NCI-H2029 (cell line): ENCODE measurements at regions not wholly inside any gene's neighbourhood (a gene's known extent, or its start where the extent isn't known, plus 50 kb on each side); places are given as distances from the start of the nearest gene placed in this dataset.
"Not testable (repeated sequence)": the region's sequence is repeated elsewhere in the genome, so short reads cannot be mapped to it uniquely, and the experiment has no call there.

Source experiments
- DNase-seq: peaks from one replicate; lab custom pipeline; 2025; lab: John Stamatoyannopoulos, UW

- DNase-seq: no peak
These were observed 262.8 kb upstream of the FANCL start for GRCh38 chr2:58503918-58504317.

GRCh38 chr2:58502931-58503330 lies 261.8 kb upstream of the FANCL start:
- DNase-seq: no peak

GRCh38 chr2:58501371-58502160 lies 260.4 kb upstream of the FANCL start:
- DNase-seq: no peak

DNA sequence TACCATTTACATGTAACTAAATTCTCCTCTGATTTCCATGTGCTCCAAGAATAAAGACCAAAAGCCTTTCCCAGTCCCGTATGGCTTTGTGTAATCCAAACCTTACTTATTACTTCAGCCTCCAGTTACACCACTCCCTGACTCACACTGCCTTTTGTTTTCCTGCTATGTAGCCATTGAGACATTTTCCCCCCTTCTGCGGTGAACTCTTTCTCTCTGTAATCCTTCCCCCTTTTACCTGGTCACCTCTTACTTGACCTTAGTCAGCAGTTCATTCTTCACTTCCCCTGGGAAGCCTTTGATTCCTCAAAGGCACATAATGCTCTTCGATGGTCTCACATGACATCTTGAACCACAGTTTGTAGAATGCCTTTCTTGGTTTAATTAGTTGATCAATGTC lies 256.0 kb upstream of the FANCL start:
- no peak for DNase-seq

DNA sequence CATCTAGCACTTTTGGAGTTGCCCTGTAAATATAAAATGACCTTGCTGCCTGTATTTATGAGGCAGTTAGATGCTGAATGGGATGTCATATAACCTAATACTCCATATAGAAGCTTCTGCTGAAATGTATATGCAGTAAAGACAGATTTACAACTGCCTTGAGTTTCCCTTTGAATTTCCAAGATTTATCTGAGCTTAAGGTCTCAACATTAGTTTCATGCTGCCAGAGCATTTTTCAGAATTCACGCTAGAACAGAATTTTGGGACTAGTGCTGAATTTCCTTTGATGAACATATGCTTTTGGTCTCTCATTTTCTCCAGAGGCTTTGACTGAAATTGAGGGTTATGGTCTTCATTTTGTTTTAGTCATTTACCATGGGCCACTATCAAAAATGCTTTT lies 254.7 kb upstream of the FANCL start:
- DNase-seq: no peak

DNA sequence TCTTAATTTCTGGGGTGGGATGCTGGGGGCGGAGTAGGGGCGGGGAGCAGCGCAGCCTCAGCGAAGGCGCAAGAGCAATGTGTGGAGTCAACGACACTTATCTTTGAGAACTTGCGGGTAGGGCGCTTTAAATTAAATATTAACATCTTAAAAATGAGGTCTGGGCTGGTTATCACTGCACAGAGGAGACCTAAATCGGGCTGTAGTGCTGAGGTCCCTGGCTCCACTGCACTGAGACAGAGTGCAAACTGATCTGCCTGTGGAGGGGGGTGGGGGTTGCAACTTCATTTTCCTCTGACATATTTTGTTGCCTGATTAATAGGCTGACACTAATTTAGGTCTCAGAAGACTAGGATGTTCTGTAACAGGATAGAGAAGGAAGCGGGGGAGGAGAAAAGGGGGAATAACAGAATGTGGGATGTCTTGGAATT lies 253.0 kb upstream of the FANCL start:
- DNase-seq: no peak

- no peak for DNase-seq
These were observed 243.5 kb upstream of the FANCL start for GRCh38 chr2:58484629-58485028.

- no peak for DNase-seq
These were observed 243.1 kb upstream of the FANCL start for GRCh38 chr2:58484221-58484620.

- DNase-seq: no peak
These were observed 242.2 kb upstream of the FANCL start for GRCh38 chr2:58483307-58483706.

GRCh38 chr2:58481670-58482069 lies 240.5 kb upstream of the FANCL start:
- no peak for DNase-seq

GRCh38 chr2:58480141-58480540 lies 239.0 kb upstream of the FANCL start:
- no peak for DNase-seq

DNA sequence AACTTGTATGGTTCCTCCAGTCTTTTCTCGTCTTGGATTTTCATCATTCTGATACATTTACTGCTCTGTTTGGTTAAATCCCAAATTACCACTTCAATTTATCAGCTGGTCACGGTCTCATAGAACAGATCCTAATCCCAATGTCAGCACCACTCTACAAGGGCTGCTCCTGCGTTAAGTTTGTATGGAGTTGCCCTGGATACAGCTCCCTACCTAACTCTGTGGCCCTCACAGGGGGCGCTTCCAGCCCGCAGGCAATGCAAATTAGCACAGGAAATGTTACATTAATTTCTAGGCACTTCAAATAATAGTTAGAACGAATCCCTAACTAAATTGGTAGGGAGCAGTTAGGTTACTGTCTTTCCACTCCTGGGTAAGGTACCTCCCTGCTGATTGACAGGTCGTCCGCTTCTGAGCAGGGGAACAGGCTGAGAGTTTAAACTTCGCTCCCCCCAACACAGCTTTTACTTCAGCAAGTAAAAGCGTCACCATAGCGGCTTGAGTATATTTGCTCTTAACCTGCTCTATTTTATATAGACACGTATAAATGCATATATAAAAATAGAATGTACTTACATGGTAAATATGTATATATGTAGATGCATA lies 238.5 kb upstream of the FANCL start:
- DNase-seq: no peak

- DNase-seq: no peak
These were observed 235.4 kb upstream of the FANCL start for GRCh38 chr2:58476556-58476955.

GRCh38 chr2:58475756-58476155 lies 234.6 kb upstream of the FANCL start:
- no peak for DNase-seq

- no peak for DNase-seq
These were observed 232.0 kb upstream of the FANCL start for GRCh38 chr2:58473165-58473564.

DNA sequence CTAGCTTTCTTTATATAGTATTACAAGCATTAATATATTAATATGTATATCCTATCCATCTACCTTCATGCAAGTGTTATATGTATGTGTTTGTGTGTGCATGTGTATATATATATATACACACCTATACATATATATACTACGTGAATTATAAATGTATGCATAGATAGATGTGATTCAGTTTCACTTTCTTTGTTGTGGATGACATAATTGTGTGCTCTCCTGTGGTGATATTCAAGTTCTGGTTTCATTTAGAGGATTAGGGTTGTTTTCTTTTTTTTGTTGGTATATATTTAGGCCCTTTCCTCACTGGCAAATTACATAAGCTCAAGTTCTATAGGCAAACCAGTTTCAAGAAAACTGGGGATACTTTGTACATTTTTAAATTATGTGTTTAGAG lies 225.7 kb upstream of the FANCL start:
- peak; percentile 23 for DNase-seq

- DNase-seq: not testable (repeated sequence)
These were observed 224.9 kb upstream of the FANCL start for GRCh38 chr2:58466021-58466420.

GRCh38 chr2:58460670-58461069 lies 219.5 kb upstream of the FANCL start:
- no peak for DNase-seq

- no peak for DNase-seq
These were observed 208.3 kb upstream of the FANCL start for GRCh38 chr2:58449286-58450010.

GRCh38 chr2:58448845-58449244 lies 207.7 kb upstream of the FANCL start:
- DNase-seq: no peak

DNA sequence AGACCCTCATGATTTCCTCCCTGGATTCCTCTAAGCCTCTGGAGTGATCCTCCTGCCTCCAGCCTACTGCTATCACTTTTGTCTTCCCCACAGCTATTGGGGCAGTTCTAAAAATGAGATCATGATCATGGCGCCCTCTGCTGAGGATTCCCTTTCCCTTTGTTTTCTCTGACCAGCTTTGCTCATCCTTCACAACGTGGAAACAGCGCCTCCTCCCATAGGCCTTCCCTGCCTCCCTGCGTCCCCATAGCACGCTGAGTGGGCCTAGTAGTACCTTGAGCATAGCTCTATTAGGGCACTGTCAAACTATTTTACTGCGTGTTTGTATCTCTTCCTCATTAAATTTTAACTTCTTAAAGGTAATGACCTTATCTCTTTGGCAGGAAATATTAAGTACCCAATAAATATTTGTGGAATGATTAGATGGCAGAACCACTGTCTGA lies 207.0 kb upstream of the FANCL start:
- DNase-seq: peak; percentile 54

DNA sequence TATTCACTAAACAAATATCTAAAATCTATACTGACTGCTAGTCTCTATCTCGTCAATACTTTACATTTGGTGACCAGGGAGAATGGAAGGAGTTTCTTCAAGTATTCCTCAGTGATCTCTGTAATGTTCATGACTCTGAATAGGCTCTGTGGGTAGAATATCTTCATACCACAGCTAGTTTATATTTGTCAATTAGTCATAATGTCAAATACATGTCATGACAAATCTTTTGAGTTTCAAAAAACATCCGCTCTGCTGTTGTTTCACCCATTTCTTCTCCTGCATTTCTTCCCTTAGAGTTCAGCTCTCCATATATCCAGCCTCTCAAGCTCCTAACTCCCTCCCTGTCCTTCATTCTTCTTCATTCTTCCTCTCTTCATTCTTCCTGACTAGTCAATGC lies 206.5 kb upstream of the FANCL start:
- DNase-seq: no peak

- DNase-seq: no peak
These were observed 200.5 kb upstream of the FANCL start for GRCh38 chr2:58441643-58442042.
